GM23338 (cell line): ENCODE measurements at regions not wholly inside any gene's neighbourhood (a gene's known extent, or its start where the extent isn't known, plus 50 kb on each side); places are given as distances from the start of the nearest gene placed in this dataset.

Source experiments
- ATAC-seq: fragments of 200-7000 bp; cut with Tn5 transposase; 3 replicates; pipeline ENCODE4 v1.9.1; 2020
- DNase-seq: peaks from one replicate; pipeline ENCODE4 v3.0.0-alpha.2; 2015; ENCODE audit warnings: low spot score
- H2AFZ ChIP-seq: fragments of 200-600 bp; sonication (generic); 2 replicates; pipeline ENCODE4 v1.8.0; 2016; ENCODE audit warnings: antibody characterized with exemption, mild to moderate bottlenecking, moderate library complexity
- H3F3A ChIP-seq: fragments of 200-600 bp; sonication (generic); replicated peaks from 2 replicates; pipeline ENCODE4 v1.8.0; 2017; ENCODE audit warnings: antibody characterized with exemption, mixed run types, low read depth
- H3K27ac ChIP-seq: fragments of 200-600 bp; sonication (generic); 2 replicates; pipeline ENCODE4 v1.6.1; 2016; ENCODE audit warnings: low read depth
- H3K27me3 ChIP-seq: fragments of 200-600 bp; sonication (generic); 2 replicates; pipeline ENCODE4 v1.8.0; 2016; ENCODE audit warnings: mild to moderate bottlenecking, mixed run types, moderate library complexity; ENCODE audit not compliant: insufficient read depth
- H3K36me3 ChIP-seq: fragments of 200-600 bp; sonication (generic); 2 replicates; pipeline ENCODE4 v1.8.0; 2016; ENCODE audit warnings: mild to moderate bottlenecking; ENCODE audit not compliant: insufficient read depth
- H3K4me1 ChIP-seq: fragments of 200-600 bp; sonication (generic); 2 replicates; pipeline ENCODE4 v1.8.0; 2016; ENCODE audit warnings: mild to moderate bottlenecking, moderate library complexity; ENCODE audit not compliant: insufficient read depth
- H3K4me2 ChIP-seq: fragments of 200-600 bp; sonication (generic); 2 replicates; pipeline ENCODE4 v1.7.1; 2017; ENCODE audit warnings: mixed run types
- H3K4me3 ChIP-seq: fragments of 200-600 bp; sonication (generic); 2 replicates; pipeline ENCODE4 v1.6.1; 2016; ENCODE audit warnings: mixed run types
- H3K79me2 ChIP-seq: fragments of 200-600 bp; sonication (generic); replicated peaks from 2 replicates; pipeline ENCODE4 v1.8.0; 2017; ENCODE audit warnings: mild to moderate bottlenecking; ENCODE audit not compliant: insufficient read depth
- H3K9me2 ChIP-seq: fragments of 200-600 bp; sonication (generic); 2 replicates; pipeline ENCODE4 v1.8.0; 2017; ENCODE audit not compliant: insufficient read depth
- H4K20me1 ChIP-seq: fragments of 200-600 bp; sonication (generic); replicated peaks from 2 replicates; pipeline ENCODE4 v1.8.0; 2017; ENCODE audit warnings: mild to moderate bottlenecking; ENCODE audit not compliant: insufficient read depth
- H3K27ac Mint-ChIP-seq: 2 replicates; pipeline ENCODE4 v1.8.0; 2020; ENCODE audit warnings: inconsistent platforms, mild to moderate bottlenecking, moderate library complexity, mixed read lengths
- H3K27me3 Mint-ChIP-seq: 3 replicates; pipeline ENCODE4 v1.8.0; 2022; ENCODE audit warnings: low read depth, mild to moderate bottlenecking, moderate library complexity, mixed read lengths, inconsistent platforms; ENCODE audit not compliant: insufficient read depth, poor library complexity
- H3K36me3 Mint-ChIP-seq: 3 replicates; pipeline ENCODE4 v1.8.0; 2021; ENCODE audit warnings: low read depth, mild to moderate bottlenecking, inconsistent platforms, moderate library complexity, mixed read lengths
- H3K4me1 Mint-ChIP-seq: 3 replicates; pipeline ENCODE4 v1.8.0; 2020; ENCODE audit warnings: mild to moderate bottlenecking, inconsistent platforms, mixed read lengths
- H3K4me3 Mint-ChIP-seq: 3 replicates; pipeline ENCODE4 v1.8.0; 2021; ENCODE audit warnings: moderate library complexity, mild to moderate bottlenecking, inconsistent platforms, mixed read lengths
- H3K9me3 Mint-ChIP-seq: 3 replicates; pipeline ENCODE4 v1.8.0; 2020; ENCODE audit warnings: moderate library complexity, mild to moderate bottlenecking, inconsistent platforms, mixed read lengths
- CREB1 ChIP-seq: fragments of 250-450 bp; sonication (Bioruptor Pico); IDR thresholded peaks from 2 replicates; pipeline ENCODE4 v1.5.0; 2020; ENCODE audit warnings: low read depth, mild to moderate bottlenecking, moderate library complexity
- CTCF ChIP-seq, 2 experiments: fragments of 200-600 bp in 1 of 2; sonication (generic) in 1 of 2; conservative IDR thresholded peaks; 2 replicates each; pipeline versions ENCODE4 v1.5.1 to v1.6.1; 2016 to 2017; ENCODE audit warnings: antibody characterized with exemption in 2 of 2, low read depth in 2 of 2, mild to moderate bottlenecking in 2 of 2, moderate library complexity in 1 of 2
- ETS1 ChIP-seq: IDR thresholded peaks from 2 replicates; pipeline ENCODE4 v1.6.1; 2016; ENCODE audit warnings: antibody characterized with exemption
- EZH2 ChIP-seq: fragments of 200-600 bp; sonication (generic); IDR thresholded peaks from one replicate; pipeline ENCODE4 v1.8.0; 2017; ENCODE audit warnings: antibody characterized with exemption, mild to moderate bottlenecking, low read depth; ENCODE audit not compliant: unreplicated experiment
- EZH2phosphoT487 ChIP-seq: fragments of 200-600 bp; sonication (generic); IDR thresholded peaks from one replicate; pipeline ENCODE4 v1.8.1; 2018; ENCODE audit warnings: antibody characterized with exemption; ENCODE audit not compliant: unreplicated experiment
- JUNB ChIP-seq: IDR thresholded peaks from one replicate; pipeline ENCODE4 v1.6.1; 2016; ENCODE audit warnings: antibody characterized with exemption; ENCODE audit not compliant: unreplicated experiment
- NANOG ChIP-seq: IDR thresholded peaks from 2 replicates; pipeline ENCODE4 v1.6.1; 2016; ENCODE audit warnings: antibody characterized with exemption, borderline replicate concordance
- POLR2AphosphoS5 ChIP-seq: IDR thresholded peaks from 2 replicates; pipeline ENCODE4 v1.6.1; 2016; ENCODE audit warnings: antibody characterized with exemption, low read depth
- STAT1 ChIP-seq: IDR thresholded peaks from one replicate; pipeline ENCODE4 v1.6.1; 2016; ENCODE audit warnings: antibody characterized with exemption; ENCODE audit not compliant: unreplicated experiment
- ZNF114 ChIP-seq: fragments of 250-450 bp; sonication (Bioruptor Pico); IDR thresholded peaks from 2 replicates; pipeline ENCODE4 v1.5.0; 2020; ENCODE audit warnings: mild to moderate bottlenecking, moderate library complexity
- ZNF331 ChIP-seq: fragments of 250-450 bp; sonication (Bioruptor Pico); IDR thresholded peaks from 2 replicates; pipeline ENCODE4 v1.5.0; 2020; ENCODE audit warnings: low read depth, mild to moderate bottlenecking, moderate library complexity
- TF ChIP-seq, protein P1 (sequence below): IDR thresholded peaks from one replicate; pipeline ENCODE4 v1.6.1; 2018; ENCODE audit warnings: antibody characterized with exemption; ENCODE audit not compliant: unreplicated experiment

GRCh38 chr7:52074912-52075311 is 758.3 kb upstream of the COBL start (continued):
- TF ChIP-seq CTCF (conservative IDR thresholded peaks at IDR 0.05; ENCODE audit: low read depth in 2 of 2) (no peak), JUNB (no peak), EZH2 (no peak), CREB1 (CRISPR knock-in tag) (no peak), ZNF331 (CRISPR knock-in tag) (no peak), EZH2phosphoT487 (no peak), NANOG (no peak), STAT1 (no peak), ETS1 (no peak), ZNF114 (CRISPR knock-in tag) (no peak), POLR2AphosphoS5 (no peak)
- TF ChIP-seq, protein P1, sequence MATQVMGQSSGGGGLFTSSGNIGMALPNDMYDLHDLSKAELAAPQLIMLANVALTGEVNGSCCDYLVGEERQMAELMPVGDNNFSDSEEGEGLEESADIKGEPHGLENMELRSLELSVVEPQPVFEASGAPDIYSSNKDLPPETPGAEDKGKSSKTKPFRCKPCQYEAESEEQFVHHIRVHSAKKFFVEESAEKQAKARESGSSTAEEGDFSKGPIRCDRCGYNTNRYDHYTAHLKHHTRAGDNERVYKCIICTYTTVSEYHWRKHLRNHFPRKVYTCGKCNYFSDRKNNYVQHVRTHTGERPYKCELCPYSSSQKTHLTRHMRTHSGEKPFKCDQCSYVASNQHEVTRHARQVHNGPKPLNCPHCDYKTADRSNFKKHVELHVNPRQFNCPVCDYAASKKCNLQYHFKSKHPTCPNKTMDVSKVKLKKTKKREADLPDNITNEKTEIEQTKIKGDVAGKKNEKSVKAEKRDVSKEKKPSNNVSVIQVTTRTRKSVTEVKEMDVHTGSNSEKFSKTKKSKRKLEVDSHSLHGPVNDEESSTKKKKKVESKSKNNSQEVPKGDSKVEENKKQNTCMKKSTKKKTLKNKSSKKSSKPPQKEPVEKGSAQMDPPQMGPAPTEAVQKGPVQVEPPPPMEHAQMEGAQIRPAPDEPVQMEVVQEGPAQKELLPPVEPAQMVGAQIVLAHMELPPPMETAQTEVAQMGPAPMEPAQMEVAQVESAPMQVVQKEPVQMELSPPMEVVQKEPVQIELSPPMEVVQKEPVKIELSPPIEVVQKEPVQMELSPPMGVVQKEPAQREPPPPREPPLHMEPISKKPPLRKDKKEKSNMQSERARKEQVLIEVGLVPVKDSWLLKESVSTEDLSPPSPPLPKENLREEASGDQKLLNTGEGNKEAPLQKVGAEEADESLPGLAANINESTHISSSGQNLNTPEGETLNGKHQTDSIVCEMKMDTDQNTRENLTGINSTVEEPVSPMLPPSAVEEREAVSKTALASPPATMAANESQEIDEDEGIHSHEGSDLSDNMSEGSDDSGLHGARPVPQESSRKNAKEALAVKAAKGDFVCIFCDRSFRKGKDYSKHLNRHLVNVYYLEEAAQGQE: no peak

- Histone ChIP-seq H3K4me1 (peaks cover 2% of the 10 kb centered on the region; the same call in 1 of the 2 replicates), H3K27me3 (no peaks in the 10 kb centered on the region), H3K9me2 (peaks cover 7% of the 10 kb centered on the region; the same call in 1 of the 2 replicates), H4K20me1 (no peaks in the 10 kb centered on the region), H3K36me3 (no peaks in the 10 kb centered on the region), H3F3A (no peaks in the 10 kb centered on the region), H3K4me3 (no peak overlapping the region), H2AFZ (peak overlapping the region; percentile 88), H3K27ac (no peak overlapping the region), H3K4me2 (no peak overlapping the region), H3K79me2 (no peaks in the 10 kb centered on the region)
- no peak for DNase-seq
- H3K27ac Mint-ChIP-seq: no peak overlapping the region
- H3K4me1 Mint-ChIP-seq: peaks cover 6% of the 10 kb centered on the region; the same call in 2 of the 3 replicates
- 0 out of 3 replicates have a peak, but pooled peaks cover 4% of the 10 kb centered on the region for H3K9me3 Mint-ChIP-seq
- TF ChIP-seq EZH2: no peak
- no peak for TF ChIP-seq POLR2AphosphoS5
- TF ChIP-seq ETS1: no peak
- no peak for TF ChIP-seq STAT1
- no peak for TF ChIP-seq CREB1 (CRISPR knock-in tag)
- no peak for TF ChIP-seq NANOG
- no peak for TF ChIP-seq CTCF (conservative IDR thresholded peaks at IDR 0.05; ENCODE audit: low read depth in 2 of 2)
- TF ChIP-seq EZH2phosphoT487: no peak
- TF ChIP-seq, protein P1: no peak
- TF ChIP-seq JUNB: no peak
- peaks cover 8% of the 10 kb centered on the region for H3K27me3 Mint-ChIP-seq
- 0 out of 3 replicates have a peak, but pooled peaks cover 4% of the 10 kb centered on the region for H3K36me3 Mint-ChIP-seq
- ATAC-seq: no peak
- H3K4me3 Mint-ChIP-seq: no peak overlapping the region
Observed at GRCh38 chr7:52074071-52074470, 757.5 kb upstream of the COBL start.
